GM21526 (cell line): ENCODE measurements at regions not wholly inside any gene's neighbourhood (a gene's known extent, or its start where the extent isn't known, plus 50 kb on each side); places are given as distances from the start of the nearest gene placed in this dataset.
A peak's percentile ranks its signal among the peaks of the same experiment; 100 is the strongest.
"Not testable (repeated sequence)": the region's sequence is repeated elsewhere in the genome, so short reads cannot be mapped to it uniquely, and the experiment has no call there.

Experiments
- ATAC-seq: cut with Tn5 transposase; IDR thresholded peaks from one replicate; pipeline ENCODE4 v1.9.1; 2021; ENCODE audit warnings: moderate library complexity; ENCODE audit not compliant: unreplicated experiment, low FRiP score

DNA sequence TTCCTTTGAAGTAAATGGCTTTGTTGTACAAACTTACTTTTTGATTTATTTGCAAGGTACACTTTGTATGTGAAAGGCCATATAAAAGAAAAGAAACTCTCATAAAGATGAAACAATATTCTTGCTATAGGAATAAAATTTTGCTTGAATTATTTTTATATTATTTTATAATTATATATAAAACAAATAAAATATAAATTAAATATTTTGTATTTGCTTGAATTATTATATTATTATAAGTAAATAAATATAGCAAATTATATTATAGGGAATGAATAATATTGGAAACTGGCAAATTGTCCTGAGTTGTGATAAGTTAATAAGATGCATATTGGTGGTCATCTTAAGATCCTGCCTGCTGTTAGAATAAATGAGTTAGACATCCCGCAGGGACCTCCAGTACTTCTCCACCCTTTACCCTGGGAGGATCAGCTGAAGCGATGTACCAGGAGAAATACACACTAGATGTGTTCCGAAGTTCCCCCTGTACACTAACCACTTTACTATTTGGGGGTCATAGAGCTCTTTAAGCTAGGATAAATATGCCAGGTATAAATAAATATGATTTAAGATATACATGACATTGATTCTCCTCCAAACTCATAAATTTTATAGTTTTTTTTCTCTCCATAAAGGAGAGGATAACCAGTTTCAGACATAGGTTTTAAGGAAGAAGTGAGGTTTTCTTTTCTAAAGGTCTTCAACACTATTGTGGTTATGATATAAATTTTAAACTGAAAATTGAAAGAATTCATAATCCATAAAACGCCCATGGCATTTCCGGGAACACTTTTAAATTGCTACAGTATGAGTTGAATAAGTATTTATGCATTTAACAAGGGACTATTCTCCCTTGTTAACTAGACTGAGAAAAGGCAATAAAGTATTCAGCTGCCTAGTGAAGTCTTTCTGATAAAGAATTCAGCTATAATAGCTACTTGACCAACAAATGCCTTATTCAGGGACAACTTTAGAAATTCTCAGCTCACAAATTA is 486.3 kb upstream of the MARCKS start:
- ATAC-seq: no peak

DNA sequence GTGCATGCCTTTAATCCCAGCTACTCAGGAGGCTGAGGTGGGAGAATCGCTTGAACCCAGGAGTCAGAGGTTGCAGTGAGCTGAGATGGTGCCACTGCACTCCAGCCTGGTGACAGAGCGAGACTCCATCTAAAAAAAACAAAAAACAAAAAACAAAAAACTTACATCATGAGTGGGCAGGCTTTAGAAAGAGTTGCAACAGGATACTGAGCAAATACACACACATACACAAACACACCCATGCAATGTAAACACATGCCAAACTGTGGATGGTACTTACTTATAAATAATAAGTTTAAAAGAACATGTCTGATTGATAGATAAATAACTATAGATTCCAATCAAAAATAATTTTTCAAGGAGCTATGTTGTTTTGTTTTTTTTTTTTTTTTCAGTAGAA is 481.7 kb upstream of the MARCKS start:
- not testable (repeated sequence) for ATAC-seq

GRCh38 chr6:113375950-113376846 is 480.9 kb upstream of the MARCKS start:
- no peak for ATAC-seq

- no peak for ATAC-seq
These were observed 480.3 kb upstream of the MARCKS start for GRCh38 chr6:113376847-113377165.

- ATAC-seq: peak; percentile 67
These were observed 479.7 kb upstream of the MARCKS start for GRCh38 chr6:113377362-113377942.

DNA sequence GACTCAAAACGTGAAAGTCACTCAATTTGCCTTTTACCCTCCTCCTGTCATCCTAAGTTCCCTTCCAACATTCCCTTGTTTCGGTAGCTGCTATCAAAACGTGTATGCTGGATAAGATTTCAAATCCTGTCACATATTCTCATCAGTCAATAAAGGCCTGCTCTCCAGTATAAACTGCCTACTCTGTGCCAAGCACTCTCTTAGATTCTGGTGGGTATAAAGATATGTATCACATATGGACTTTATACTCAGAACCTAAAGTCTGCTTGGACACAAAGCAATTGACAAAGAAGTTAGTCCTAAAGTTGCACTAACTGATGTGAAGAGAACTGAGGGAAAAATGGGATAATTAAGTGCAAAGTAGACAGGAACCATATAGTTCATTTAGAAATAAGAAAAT is 476.6 kb upstream of the MARCKS start:
- no peak for ATAC-seq

DNA sequence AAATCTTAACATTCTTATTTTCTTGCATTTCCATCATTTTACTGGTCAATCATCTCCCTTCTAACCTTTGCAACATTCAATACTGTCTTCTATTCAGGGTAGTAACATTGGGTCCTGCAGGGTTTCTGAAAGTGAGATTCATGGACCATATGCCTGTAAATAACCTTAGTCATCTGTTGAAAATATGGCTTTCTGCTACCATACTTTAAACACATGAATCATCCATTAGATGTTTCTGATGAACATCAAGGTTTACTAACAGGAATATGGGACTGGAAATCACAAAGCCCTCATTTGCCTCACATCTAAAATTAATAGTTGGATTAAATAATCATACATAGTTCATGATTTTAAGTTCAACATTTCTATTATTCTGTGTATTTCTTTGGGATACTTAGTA is 475.9 kb upstream of the MARCKS start:
- ATAC-seq: no peak

- ATAC-seq: peak; percentile 88
These were observed 475.2 kb upstream of the MARCKS start for GRCh38 chr6:113381959-113382358.

DNA sequence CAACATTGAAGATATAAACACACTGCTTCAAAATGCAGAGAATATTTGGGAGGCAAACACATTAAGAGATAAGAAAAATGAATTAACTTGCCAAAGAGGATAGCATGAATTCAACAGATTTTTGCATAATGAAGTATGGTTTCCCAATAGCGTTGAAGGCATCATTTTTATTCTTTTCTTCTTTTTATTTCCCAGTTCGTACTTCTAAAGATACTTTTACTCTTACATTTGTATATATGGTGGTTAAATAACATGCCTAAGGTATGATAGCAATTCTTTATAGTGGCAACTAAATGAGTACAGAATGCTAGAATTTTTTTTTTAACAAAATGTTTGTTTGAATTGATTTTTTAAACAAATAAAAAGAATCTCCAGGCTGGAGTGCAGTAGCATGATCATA is 473.4 kb upstream of the MARCKS start:
- ATAC-seq: no peak

DNA sequence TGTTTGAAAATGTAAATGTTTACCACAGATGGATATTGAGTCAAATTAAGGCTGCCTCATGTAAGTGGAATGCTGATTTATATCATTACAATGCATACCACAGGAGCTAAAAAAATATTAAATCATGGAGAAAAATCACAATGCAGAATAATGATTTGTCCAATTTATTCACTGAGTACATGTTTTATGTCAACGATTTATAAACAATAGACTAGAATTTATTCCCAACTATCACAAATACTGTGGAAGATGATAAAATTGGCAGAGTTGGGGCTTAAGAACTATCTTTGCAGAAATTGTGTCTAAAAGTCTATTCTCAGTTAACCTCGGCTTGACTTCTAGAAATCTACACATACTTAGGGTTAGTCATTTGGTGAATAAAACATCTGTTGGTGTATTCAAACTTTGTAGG is 472.1 kb upstream of the MARCKS start:
- ATAC-seq: no peak

- ATAC-seq: no peak
These were observed 468.1 kb upstream of the MARCKS start for GRCh38 chr6:113388996-113389395.

DNA sequence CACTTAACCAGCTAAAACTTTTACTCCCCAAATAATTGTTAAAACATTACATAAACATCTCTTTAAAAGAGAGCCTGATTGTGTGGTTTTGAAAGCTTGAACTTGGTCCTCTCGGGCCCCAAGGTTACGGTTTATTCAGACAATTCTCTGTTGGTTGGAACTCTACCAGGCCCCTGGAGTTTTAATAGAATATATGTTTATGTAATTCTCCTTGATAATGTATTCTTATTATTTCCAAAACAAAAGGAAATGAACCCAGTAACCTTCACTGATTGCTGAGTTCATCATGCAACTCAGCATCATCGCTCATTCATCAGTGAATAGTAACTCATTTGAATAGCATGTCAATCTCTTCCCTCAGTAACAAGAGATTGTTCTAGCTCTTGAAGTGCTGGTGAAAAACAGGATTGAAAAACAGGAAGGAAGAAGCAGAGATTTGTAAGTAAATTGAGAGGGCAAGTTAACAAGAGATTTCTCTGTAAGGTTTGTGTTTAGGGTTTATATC is 464.5 kb upstream of the MARCKS start:
- no peak for ATAC-seq

DNA sequence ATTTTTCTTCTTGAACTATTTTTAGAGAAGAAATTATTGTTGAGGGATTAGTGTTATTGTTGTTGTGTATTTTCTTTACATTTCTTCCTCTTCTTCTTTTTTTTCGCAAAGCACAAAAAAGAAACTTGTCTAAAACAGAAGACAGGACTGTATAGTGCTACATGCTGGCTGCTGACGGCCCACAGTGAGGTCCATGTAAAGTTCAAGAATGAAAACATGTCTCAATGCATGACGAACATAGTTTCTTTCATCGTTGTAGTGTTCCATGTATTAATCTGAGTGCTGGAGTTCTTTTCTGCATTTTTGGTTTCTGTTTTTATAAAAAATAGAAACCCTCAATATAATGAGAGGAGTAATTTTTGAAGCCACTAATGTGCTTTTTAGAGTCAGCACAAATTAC is 462.9 kb upstream of the MARCKS start:
- no peak for ATAC-seq

DNA sequence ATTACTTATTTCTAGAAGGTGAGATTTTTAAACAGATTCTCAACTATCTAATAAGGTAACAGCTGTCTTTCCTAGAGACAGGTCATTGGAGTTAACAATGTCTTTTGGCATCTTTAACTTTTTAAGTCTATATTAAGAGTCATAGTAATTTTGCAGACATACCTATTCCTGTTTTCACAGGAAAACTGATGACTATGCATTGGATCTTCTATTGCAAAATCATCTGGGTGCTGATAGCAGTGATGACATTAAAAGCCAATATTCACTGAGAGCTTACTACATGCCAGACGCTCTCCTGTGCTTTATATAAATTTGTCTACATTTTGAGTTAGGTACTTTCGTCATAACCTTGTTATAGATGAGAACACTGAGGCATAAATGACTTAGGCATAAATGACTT is 462.4 kb upstream of the MARCKS start:
- no peak for ATAC-seq

- no peak for ATAC-seq
These were observed 460.4 kb upstream of the MARCKS start for GRCh38 chr6:113396730-113397129.

- ATAC-seq: no peak
These were observed 459.9 kb upstream of the MARCKS start for GRCh38 chr6:113397236-113397635.

GRCh38 chr6:113401231-113401630 is 455.9 kb upstream of the MARCKS start:
- ATAC-seq: no peak

- no peak for ATAC-seq
These were observed 454.6 kb upstream of the MARCKS start for GRCh38 chr6:113402544-113402943.

DNA sequence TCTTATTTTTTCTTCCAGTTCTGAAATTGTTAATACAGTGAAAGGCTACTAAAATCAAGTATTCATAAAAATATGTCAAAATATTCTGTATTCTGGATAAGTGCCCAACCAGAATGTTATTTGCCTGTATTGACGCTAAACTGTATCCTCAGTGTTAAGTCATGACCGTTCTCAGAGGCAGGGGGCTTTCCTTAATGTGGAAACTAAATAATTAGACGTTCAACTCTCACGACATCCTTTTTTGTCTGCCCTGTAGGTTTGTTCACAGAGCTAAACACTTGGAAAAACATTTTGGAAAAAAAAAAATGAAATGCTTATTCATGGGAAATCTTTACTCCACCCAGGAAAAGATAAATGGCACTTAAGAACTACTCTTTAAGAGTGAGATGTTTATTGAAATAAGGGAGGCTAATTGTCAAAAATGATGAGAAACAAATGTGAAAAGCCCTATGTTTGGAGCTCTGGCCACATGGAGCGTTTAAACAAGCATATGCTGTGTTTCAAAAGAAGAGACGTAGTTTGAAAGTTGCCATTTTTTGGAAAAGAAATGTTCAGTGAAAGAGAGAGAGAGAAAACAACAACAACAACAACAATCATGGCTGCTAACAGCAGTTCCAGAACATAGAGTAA is 453.1 kb upstream of the MARCKS start:
- ATAC-seq: no peak

- no peak for ATAC-seq
These were observed 451.7 kb upstream of the MARCKS start for GRCh38 chr6:113405326-113406047.
